CD4-positive, alpha-beta T cell (primary cell): ENCODE measurements at regions not wholly inside any gene's neighbourhood (a gene's known extent, or its start where the extent isn't known, plus 50 kb on each side); places are given as distances from the start of the nearest gene placed in this dataset.

ENCODE experiments used
- ATAC-seq: fragments of 200-7000 bp; cut with Tn5 transposase; one replicate; pipeline ENCODE4 v1.10.0; 2022; ENCODE audit warnings: mild to moderate bottlenecking; ENCODE audit not compliant: poor library complexity
- CTCF ChIA-PET: fragments of 350-600 bp; sonication (Branson Sonifier 250); formaldehyde crosslinking; loops from one replicate; lab custom pipeline; 2021; ENCODE audit warnings: antibody characterized with exemption, inconsistent platforms; lab: Charles Lee
- POLR2A ChIA-PET: fragments of 350-600 bp; sonication (Branson Sonifier 250); formaldehyde crosslinking; loops from one replicate; lab custom pipeline; 2021; ENCODE audit warnings: antibody characterized with exemption, inconsistent platforms; lab: Charles Lee
- DNase-seq, 14 experiments: peaks; one replicate each; pipeline ENCODE4 v3.0.0-alpha.2; 2013 to 2020; ENCODE audit warnings: mixed read lengths in 2 of 14
- H3K27ac ChIP-seq, 2 donors: one replicate each; pipeline versions ENCODE4 v1.5.1 to v1.7.0; 2013; ENCODE audit warnings: low read length in 2 of 2, low read depth in 1 of 2, mild to moderate bottlenecking in 1 of 2
- H3K27me3 ChIP-seq, 2 experiments: 1 replicate in 1 of 2; 2 replicates in 1 of 2; pipeline versions ENCODE4 v1.6.1 to v1.7.0; 2013; ENCODE audit warnings: low read length in 2 of 2, control low read depth in 1 of 2, mild to moderate bottlenecking in 1 of 2, moderate library complexity in 1 of 2; ENCODE audit not compliant: insufficient read depth in 2 of 2, control insufficient read depth in 1 of 2
- H3K36me3 ChIP-seq: one replicate; pipeline ENCODE4 v1.6.1; 2013; ENCODE audit warnings: low read length, control low read depth; ENCODE audit not compliant: insufficient read depth
- H3K4me1 ChIP-seq: one replicate; pipeline ENCODE4 v1.6.1; 2013; ENCODE audit warnings: low read length, control low read depth; ENCODE audit not compliant: insufficient read depth
- H3K4me3 ChIP-seq: one replicate; pipeline ENCODE4 v1.5.1; 2013; ENCODE audit warnings: mild to moderate bottlenecking, low read length, moderate library complexity
- H3K9me3 ChIP-seq, 2 experiments: 1 replicate in 1 of 2; 2 replicates in 1 of 2; pipeline versions ENCODE4 v1.6.1 to v1.7.0; 2013; ENCODE audit warnings: low read length in 2 of 2, mild to moderate bottlenecking in 2 of 2, control low read depth in 1 of 2, moderate library complexity in 1 of 2; ENCODE audit not compliant: control insufficient read depth in 1 of 2, insufficient read depth in 1 of 2
- H3K27ac Mint-ChIP-seq: one replicate; pipeline ENCODE4 v1.8.0; 2020; ENCODE audit warnings: mixed read lengths
- H3K27me3 Mint-ChIP-seq: one replicate; pipeline ENCODE4 v1.8.0; 2021; ENCODE audit warnings: mixed read lengths
- H3K36me3 Mint-ChIP-seq: one replicate; pipeline ENCODE4 v1.8.0; 2021; ENCODE audit warnings: low read depth, mixed read lengths
- H3K4me1 Mint-ChIP-seq: one replicate; pipeline ENCODE4 v1.8.0; 2021; ENCODE audit warnings: low read depth, mixed read lengths
- H3K4me3 Mint-ChIP-seq: one replicate; pipeline ENCODE4 v1.8.0; 2020; ENCODE audit warnings: mild to moderate bottlenecking, mixed read lengths
- H3K9me3 Mint-ChIP-seq: one replicate; pipeline ENCODE4 v1.8.0; 2020; ENCODE audit warnings: mixed read lengths
- CTCF ChIP-seq: fragments of 200-600 bp; IDR thresholded peaks from one replicate; pipeline ENCODE4 v1.8.0; 2022; ENCODE audit warnings: antibody characterized with exemption, mild to moderate bottlenecking
- intact Hi-C, 2 experiments: fragments of 100-400 bp; cut with DNase I in 1 of 2; cut with micrococcal nuclease in 1 of 2; formaldehyde crosslinking; loops; one replicate each; pipeline versions ENCODE4 v1.15.1 to v1.9.0; 2023 to 2025; cut with DNase I, micrococcal nuclease

- Histone ChIP-seq H3K27ac (no peak overlapping the region), H3K4me3 (no peak overlapping the region), H3K4me1 (no peaks in the 10 kb centered on the region), H3K9me3 (no peaks in the 10 kb centered on the region), H3K27me3 (no peaks in the 10 kb centered on the region), H3K36me3 (no peaks in the 10 kb centered on the region)
- CTCF ChIA-PET, result no interaction called here
- DNase-seq, result no peak
- ATAC-seq, result no peak
- H3K36me3 Mint-ChIP-seq, result no peaks in the 10 kb centered on the region
- H3K4me3 Mint-ChIP-seq, result no peak overlapping the region
- no peaks in the 10 kb centered on the region for H3K27me3 Mint-ChIP-seq
- intact Hi-C loops, result no loop called here
- POLR2A ChIA-PET, result no interaction called here
- H3K4me1 Mint-ChIP-seq, result no peaks in the 10 kb centered on the region
- TF ChIP-seq CTCF, result no peak
- no peak overlapping the region for H3K27ac Mint-ChIP-seq
- no peaks in the 10 kb centered on the region for H3K9me3 Mint-ChIP-seq
Measured at GRCh38 chr5:39721394-39721793, 296.6 kb upstream of the DAB2 start.

GRCh38 chr5:39720136-39720535, 295.4 kb upstream of the DAB2 start:
- Mint-ChIP-seq H3K9me3 (no peaks in the 10 kb centered on the region), H3K4me1 (no peaks in the 10 kb centered on the region), H3K27me3 (no peaks in the 10 kb centered on the region), H3K4me3 (no peak overlapping the region), H3K27ac (no peak overlapping the region), H3K36me3 (no peaks in the 10 kb centered on the region)
- TF ChIP-seq CTCF, result no peak
- no peak overlapping the region for H3K4me3 ChIP-seq
- ATAC-seq, result no peak
- ChIA-PET POLR2A (no interaction called here), CTCF (no interaction called here)
- intact Hi-C loops, result no loop called here
- no peaks in the 10 kb centered on the region for H3K36me3 ChIP-seq
- no peaks in the 10 kb centered on the region for H3K9me3 ChIP-seq
- H3K27me3 ChIP-seq, result no peaks in the 10 kb centered on the region
- DNase-seq, result no peak
- no peaks in the 10 kb centered on the region for H3K4me1 ChIP-seq
- H3K27ac ChIP-seq, result no peak overlapping the region

GRCh38 chr5:39717176-39717897, 292.6 kb upstream of the DAB2 start:
- H3K4me3 Mint-ChIP-seq, result no peak overlapping the region
- no peak for DNase-seq
- POLR2A ChIA-PET, result no interaction called here
- no peaks in the 10 kb centered on the region for H3K9me3 Mint-ChIP-seq
- Histone ChIP-seq H3K36me3 (no peaks in the 10 kb centered on the region), H3K27ac (no peak overlapping the region), H3K4me1 (no peaks in the 10 kb centered on the region), H3K27me3 (no peaks in the 10 kb centered on the region), H3K9me3 (no peaks in the 10 kb centered on the region), H3K4me3 (no peak overlapping the region)
- ATAC-seq, result no peak
- H3K27ac Mint-ChIP-seq, result no peak overlapping the region
- H3K36me3 Mint-ChIP-seq, result no peaks in the 10 kb centered on the region
- CTCF ChIA-PET, result interaction anchor here (1.0 kb wide), 1 partner anchor 1019 kb away, joined by 3 read pairs; no protein-coding TSS in a partner anchor
- no peak for TF ChIP-seq CTCF
- intact Hi-C loops, result loop anchor here in 1 of 2 experiments (2.0 kb wide), 1 partner anchor 1019 kb away; no protein-coding TSS in a partner anchor
- H3K4me1 Mint-ChIP-seq, result no peaks in the 10 kb centered on the region
- peaks cover 3% of the 10 kb centered on the region for H3K27me3 Mint-ChIP-seq
